ENCODE measurements at regions not wholly inside any gene's neighbourhood (a gene's known extent, or its start where the extent isn't known, plus 50 kb on each side); places are given as distances from the start of the nearest gene placed in this dataset.
"Not testable (repeated sequence)": the region's sequence is repeated elsewhere in the genome, so short reads cannot be mapped to it uniquely, and the experiment has no call there.

GRCh38 chr5:56640763-56641406, 174.5 kb upstream of the MAP3K1 start:
- intact Hi-C loops (cut with DNase I) = no loop called here
- ATAC-seq = peak; percentile 37
- DNase-seq (ENCODE audit: missing footprints) = peak; percentile 76

- intact Hi-C loops (cut with DNase I) = no loop called here
- ATAC-seq (no peak), DNase-seq (ENCODE audit: missing footprints) (no peak)
These were observed 175.9 kb upstream of the MAP3K1 start for GRCh38 chr5:56639476-56639875.

DNA sequence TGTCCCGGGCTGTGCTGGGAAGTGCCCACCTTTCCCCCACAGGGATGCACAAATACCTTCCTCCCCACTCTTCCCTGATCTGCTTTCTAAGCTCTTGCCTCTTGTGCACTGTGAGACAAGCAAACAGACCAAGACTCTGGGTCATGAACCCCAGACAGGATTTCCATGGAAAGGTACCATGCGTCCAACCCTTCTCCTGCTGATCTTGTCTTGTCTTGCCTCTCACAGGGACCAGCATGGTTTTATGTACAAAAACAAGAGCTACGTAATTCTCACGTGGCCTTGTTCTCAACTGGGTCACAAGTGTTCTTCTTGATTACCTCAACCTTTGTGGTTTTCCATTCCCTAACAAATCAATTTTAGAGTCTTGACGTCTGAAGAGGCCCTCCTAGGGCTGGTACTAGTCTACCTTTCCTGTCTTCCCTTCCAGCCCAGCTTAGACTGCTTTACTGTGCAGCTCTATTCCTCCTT, 176.5 kb upstream of the MAP3K1 start:
- intact Hi-C loops (cut with DNase I) = no loop called here
- ATAC-seq (no peak), DNase-seq (ENCODE audit: missing footprints) (no peak)

- no peak for DNase-seq (ENCODE audit: missing footprints)
- ATAC-seq = no peak
- intact Hi-C loops (cut with DNase I) = no loop called here
These were observed 177.2 kb upstream of the MAP3K1 start for GRCh38 chr5:56638061-56638621.

DNA sequence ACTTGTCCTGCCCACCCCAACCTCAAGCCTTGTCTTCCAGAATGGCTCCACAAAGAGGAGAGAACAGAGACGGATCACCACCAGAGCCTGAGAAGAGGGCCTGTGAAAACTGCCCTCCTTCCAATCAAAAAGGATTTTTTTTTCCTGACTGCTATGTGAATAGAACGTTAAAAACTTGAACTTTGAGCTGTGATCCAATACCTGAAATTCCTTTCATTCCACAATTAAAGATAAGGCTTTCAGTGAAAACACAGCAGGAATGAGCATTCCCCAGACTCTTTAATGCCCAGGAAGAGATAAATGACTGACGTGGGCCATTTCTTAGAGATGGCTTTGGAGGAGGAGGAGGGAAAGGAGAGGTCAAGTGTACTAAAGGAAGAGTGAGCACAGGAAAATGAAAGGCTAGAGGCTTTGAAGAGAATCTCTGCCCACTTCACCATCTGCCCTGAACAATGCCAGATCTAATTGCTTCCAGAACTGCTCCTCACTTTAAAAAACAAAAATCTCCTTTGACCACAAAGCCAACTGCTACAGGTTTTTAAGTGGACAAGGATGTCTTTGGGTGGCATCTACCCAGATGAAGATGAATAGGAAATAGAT, 177.9 kb upstream of the MAP3K1 start:
- no peak for DNase-seq (ENCODE audit: missing footprints)
- no peak for ATAC-seq

GRCh38 chr5:56633950-56634349, 181.4 kb upstream of the MAP3K1 start:
- ATAC-seq = no peak
- no peak for DNase-seq (ENCODE audit: missing footprints)
- intact Hi-C loops (cut with DNase I) = no loop called here

More for the DNA sequence above, 177.9 kb upstream of the MAP3K1 start:
- intact Hi-C loops (cut with DNase I) = no loop called here

DNA sequence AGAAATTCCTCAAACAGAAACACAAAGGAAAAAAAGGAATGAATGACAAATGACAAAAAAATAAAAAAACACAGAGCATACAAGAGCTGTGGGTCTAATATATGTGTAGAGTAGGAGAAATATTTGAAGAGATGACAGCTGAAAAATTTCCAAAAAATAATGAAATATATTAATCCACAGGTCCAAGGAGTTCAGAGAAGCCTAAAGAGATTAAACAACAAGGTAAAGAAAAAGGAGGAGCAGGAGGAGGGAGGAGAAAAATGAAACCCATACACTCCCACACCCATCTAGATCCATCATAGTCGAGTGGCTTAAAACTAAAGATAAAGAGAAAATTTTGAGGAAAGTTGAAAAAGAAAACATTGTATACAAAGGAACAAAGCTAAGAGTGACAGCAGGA, 182.4 kb upstream of the MAP3K1 start:
- DNase-seq (ENCODE audit: missing footprints) (no peak), ATAC-seq (no peak)
- intact Hi-C loops (cut with DNase I) = no loop called here

DNA sequence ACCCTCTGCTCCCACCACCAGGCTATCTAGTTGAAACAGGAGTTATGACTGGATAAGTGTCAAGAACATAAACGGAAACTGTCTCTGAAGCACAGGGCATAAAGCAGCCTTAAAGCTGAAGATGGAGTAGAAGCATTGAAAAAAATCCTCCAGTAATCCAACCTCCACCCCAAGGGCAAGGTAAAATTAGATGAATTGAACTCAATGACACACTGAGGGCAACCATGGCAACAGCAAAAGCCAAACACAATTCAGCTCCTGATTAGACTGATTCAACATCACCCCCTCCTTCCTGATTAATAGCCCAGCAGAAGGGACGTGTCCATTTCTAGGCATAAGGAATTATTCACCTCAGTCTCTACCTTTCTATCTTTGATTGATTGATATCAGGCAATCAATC, 183.2 kb upstream of the MAP3K1 start:
- DNase-seq (ENCODE audit: missing footprints) = no peak
- no peak for ATAC-seq
- intact Hi-C loops (cut with DNase I) = no loop called here

GRCh38 chr5:56631719-56632118, 183.6 kb upstream of the MAP3K1 start:
- intact Hi-C loops (cut with DNase I) = no loop called here
- no peak for DNase-seq (ENCODE audit: missing footprints)
- ATAC-seq = no peak

- DNase-seq (ENCODE audit: missing footprints); intact Hi-C loops (cut with DNase I): not testable (repeated sequence)
These were observed 186.7 kb upstream of the MAP3K1 start for GRCh38 chr5:56628616-56629015.

DNA sequence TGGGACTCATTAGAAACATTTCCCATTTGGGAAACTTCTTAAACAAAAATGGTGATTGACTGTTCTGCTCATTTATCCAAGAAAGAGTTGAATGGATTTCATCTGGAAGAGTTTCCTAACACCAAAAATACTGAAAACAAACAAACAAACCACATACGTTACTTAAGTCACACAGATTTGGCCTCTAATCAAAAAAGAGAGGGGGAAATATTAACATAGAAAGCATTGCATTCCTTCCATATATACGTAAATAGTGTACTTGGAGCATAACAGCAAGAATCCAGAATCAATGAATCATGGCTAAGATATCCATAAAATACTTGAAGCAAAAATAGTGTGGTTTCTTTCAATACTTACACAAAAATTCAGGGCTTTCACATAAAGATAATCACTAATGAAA, 189.8 kb upstream of the MAP3K1 start:
- no peak for ATAC-seq
- intact Hi-C loops (cut with DNase I) = no loop called here

More at GRCh38 chr5:56628616-56629015, 186.7 kb upstream of the MAP3K1 start:
- not testable (repeated sequence) for ATAC-seq

DNA sequence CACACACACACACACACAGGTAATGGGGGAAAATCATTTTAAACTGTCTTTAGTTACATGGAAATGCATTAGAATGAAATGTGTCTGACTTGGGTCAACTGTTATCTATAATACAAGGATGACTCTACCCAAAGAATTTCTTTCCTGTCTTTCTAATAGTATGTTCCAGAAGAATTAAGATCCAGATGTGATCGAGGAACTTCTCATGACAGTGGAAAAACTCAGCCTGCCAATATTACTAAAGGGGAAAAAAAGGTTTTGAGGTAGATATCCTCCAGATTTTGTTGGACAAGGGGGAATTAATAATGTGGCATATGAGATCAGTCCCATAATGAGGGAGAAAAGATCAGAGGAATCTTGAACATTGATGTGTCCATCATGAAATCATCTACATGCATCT, 190.6 kb upstream of the MAP3K1 start:
- intact Hi-C loops (cut with DNase I) = no loop called here
- no peak for ATAC-seq
- no peak for DNase-seq (ENCODE audit: missing footprints)

More for the DNA sequence above, 189.8 kb upstream of the MAP3K1 start:
- DNase-seq (ENCODE audit: missing footprints) = no peak

DNA sequence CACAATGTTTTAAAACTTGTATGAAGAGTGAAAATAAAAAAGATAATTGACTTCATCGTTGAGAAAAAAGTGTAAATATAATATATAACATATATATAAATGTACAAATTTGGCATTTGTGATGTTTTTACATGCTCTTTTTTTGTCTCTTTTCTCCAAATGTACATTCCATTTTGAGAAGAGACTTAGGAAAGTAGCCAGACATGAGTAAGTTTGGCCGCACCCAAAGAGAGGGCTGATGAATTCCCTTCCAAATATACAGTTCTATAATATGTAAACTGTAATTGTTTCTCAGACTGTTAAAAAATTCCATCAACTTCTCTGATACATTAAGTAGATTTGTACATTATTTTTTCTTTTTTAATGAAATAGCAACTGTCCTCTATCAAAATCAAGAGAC, 193.2 kb upstream of the MAP3K1 start:
- no peak for DNase-seq (ENCODE audit: missing footprints)
- intact Hi-C loops (cut with DNase I) = no loop called here
- ATAC-seq = no peak

GRCh38 chr5:56620903-56621677, 194.3 kb upstream of the MAP3K1 start:
- intact Hi-C loops (cut with DNase I) = no loop called here
- no peak for ATAC-seq
- DNase-seq (ENCODE audit: missing footprints) = no peak

DNA sequence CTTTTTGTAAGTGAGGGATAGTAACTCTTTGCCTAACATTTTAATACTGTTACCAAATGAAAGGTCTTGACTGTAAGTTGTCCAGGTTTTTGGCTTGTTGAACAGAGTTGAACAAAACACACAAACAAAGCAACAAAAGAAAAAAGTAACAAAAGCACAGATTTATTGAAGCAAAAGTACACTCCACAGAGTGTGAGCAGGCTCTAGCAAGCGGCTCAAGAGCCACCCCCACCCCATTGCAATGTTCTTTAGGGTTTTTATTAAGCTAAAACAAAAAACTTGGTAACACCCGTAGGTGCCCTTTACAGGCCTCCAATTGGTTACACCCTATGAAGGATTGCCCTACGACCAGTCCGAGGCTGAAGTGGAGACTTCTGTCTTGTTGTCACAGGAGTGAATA, 197.4 kb upstream of the MAP3K1 start:
- DNase-seq (ENCODE audit: missing footprints) (no peak), ATAC-seq (no peak)
- intact Hi-C loops (cut with DNase I) = loop anchor here (5.0 to 10.0 kb wide), 2 partner anchors 197 to 346 kb away; partner anchors contain the start of gene MAP3K1

DNA sequence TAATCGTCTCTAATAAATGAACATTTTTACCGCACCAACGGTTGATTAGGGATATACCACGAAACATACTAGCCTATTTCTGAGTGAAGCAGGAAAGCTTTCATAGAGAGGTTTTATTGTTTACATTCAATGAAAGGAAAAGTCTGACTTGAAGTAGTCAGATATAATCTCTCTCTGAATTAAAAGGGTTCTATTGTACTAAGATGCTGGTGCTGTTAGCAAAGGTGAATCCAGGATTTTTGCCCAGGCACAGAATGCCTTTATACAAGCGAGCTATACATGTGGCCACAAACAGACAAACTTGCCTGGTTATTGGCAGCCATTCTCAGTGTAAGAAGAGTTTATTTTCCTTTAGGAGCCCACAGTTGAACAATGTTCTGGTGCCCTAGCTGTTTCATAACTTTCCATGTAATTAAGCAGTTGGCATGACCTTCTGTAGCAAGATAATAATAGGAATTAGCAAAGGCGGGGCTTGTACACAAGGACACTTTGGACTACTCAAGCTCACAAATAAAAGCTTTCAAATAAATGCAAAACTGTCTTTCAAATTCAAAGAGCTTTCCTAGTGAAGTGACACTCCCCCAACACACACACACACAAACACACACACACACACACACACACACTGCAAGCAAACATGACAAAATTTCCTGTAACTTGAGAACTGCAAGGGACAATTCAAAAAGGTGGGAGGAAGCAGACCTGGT, 198.7 kb upstream of the MAP3K1 start:
- ATAC-seq (peak; percentile 67), DNase-seq (ENCODE audit: missing footprints) (no peak)
- intact Hi-C loops (cut with DNase I) = loop anchor here (5.0 to 10.0 kb wide), 2 partner anchors 198 to 344 kb away; partner anchors contain the start of gene MAP3K1

GRCh38 chr5:56615361-56616153, 199.8 kb upstream of the MAP3K1 start:
- ATAC-seq (peak; percentile 72), DNase-seq (ENCODE audit: missing footprints) (no peak)
- intact Hi-C loops (cut with DNase I) = loop anchor here (5.0 to 10.0 kb wide), 2 partner anchors 199 to 343 kb away; partner anchors contain the start of gene MAP3K1

DNA sequence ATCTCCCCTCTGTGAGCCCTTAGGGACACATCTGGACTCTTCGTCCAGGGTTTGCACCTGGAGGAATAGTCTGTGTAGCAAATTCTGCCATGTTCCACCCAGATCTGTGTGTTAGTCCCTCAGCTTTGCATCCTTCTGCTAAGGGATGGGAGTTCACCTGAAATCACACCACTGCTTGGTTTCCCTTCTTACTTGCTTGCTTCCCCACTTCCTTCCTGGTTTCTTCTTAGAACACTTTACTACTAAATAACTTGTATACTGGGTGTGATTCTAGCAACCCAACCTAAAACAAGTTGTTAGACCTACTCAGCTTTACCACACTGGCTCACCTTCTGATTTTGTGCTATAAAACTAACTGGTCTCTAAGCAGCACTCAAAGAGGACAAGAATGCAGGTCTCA, 202.6 kb upstream of the MAP3K1 start:
- DNase-seq (ENCODE audit: missing footprints) (no peak), ATAC-seq (no peak)
- intact Hi-C loops (cut with DNase I) = loop anchor here (10.0 kb wide), 1 partner anchor 202 kb away; the partner anchor contains the start of gene MAP3K1
